ENCODE measurements at regions not wholly inside any gene's neighbourhood (a gene's known extent, or its start where the extent isn't known, plus 50 kb on each side); places are given as distances from the start of the nearest gene placed in this dataset.
A peak's percentile ranks its signal among the peaks of the same experiment; 100 is the strongest.
"Not testable (repeated sequence)": the region's sequence is repeated elsewhere in the genome, so short reads cannot be mapped to it uniquely, and the experiment has no call there.

- Mint-ChIP-seq H3K9me3 (peaks cover 0 to 8% (median 5%) of the 10 kb centered on the region in 7 donors), H3K27me3 (peaks cover 4 to 24% (median 11%) of the 10 kb centered on the region in 3 donors), H3K36me3 (peaks cover 0 to 7% of the 10 kb centered on the region in 2 donors), H3K27ac (no peak overlapping the region), H3K4me1 (no peaks in the 10 kb centered on the region), H3K4me3 (no peak overlapping the region)
- DNase-seq, result no peak
- ATAC-seq (ENCODE audit: low read depth in 2 of 2), result no peak
Observed at GRCh38 chr3:75610773-75611172, 53.4 kb upstream of the FRG2C start.

- Mint-ChIP-seq H3K27me3 (peaks cover 4 to 24% (median 10%) of the 10 kb centered on the region in 3 donors), H3K4me3 (peak overlapping the region in 1 of 8 donors; percentile 37)
- not testable (repeated sequence) for H3K27ac Mint-ChIP-seq; H3K4me1 Mint-ChIP-seq; DNase-seq; ATAC-seq (ENCODE audit: low read depth in 2 of 2); H3K36me3 Mint-ChIP-seq; H3K9me3 Mint-ChIP-seq
Observed at GRCh38 chr3:75611724-75612460, 52.2 kb upstream of the FRG2C start.

All from naive B cell (primary cell).